ENCODE measurements at regions not wholly inside any gene's neighbourhood (a gene's known extent, or its start where the extent isn't known, plus 50 kb on each side); places are given as distances from the start of the nearest gene placed in this dataset.
"Not testable (repeated sequence)": the region's sequence is repeated elsewhere in the genome, so short reads cannot be mapped to it uniquely, and the experiment has no call there.

- Histone ChIP-seq H3K27me3 (no peaks in the 10 kb centered on the region), H3K36me3 (no peaks in the 10 kb centered on the region), H3K9me3 (no peaks in the 10 kb centered on the region), H3K4me3 (no peak overlapping the region), H3K27ac (no peak overlapping the region), H3K4me1 (no peaks in the 10 kb centered on the region)
- no peak for DNase-seq
- intact Hi-C loops (cut with DNase I; ENCODE audit: low total_unique reads): no loop called here
- TF ChIP-seq POLR2A (IDR thresholded peaks at IDR 0.05): no peak
- no peak for TF ChIP-seq POLR2AphosphoS5 (IDR thresholded peaks at IDR 0.05)
- TF ChIP-seq EP300 (IDR thresholded peaks at IDR 0.05): no peak
- no peak for TF ChIP-seq CTCF (IDR thresholded peaks at IDR 0.05)
- WGBS, 5 donors: 89 to 94% (median 92%) methylated on average over 2 of the region's 2 CpGs
These were observed 121.9 kb downstream of the GJA1 start for GRCh38 chr6:121557146-121557940.

GRCh38 chr6:121559611-121560269 is 124.3 kb downstream of the GJA1 start:
- intact Hi-C loops (cut with DNase I; ENCODE audit: low total_unique reads): no loop called here
- 78 to 96% (median 91%) methylated on average over 3 of the region's 3 CpGs for WGBS, 5 donors
- H3K4me3 ChIP-seq: no peak overlapping the region
- H3K9me3 ChIP-seq: peaks cover 0 to 10% (median 9%) of the 10 kb centered on the region in 4 donors
- no peak for DNase-seq
- H3K36me3 ChIP-seq: no peaks in the 10 kb centered on the region
- H3K4me1 ChIP-seq: no peaks in the 10 kb centered on the region
- H3K27ac ChIP-seq: no peak overlapping the region
- no peak for TF ChIP-seq EP300 (IDR thresholded peaks at IDR 0.05)
- no peak for TF ChIP-seq POLR2AphosphoS5 (IDR thresholded peaks at IDR 0.05)
- TF ChIP-seq CTCF (IDR thresholded peaks at IDR 0.05): no peak
- no peak for TF ChIP-seq POLR2A (IDR thresholded peaks at IDR 0.05)
- no peaks in the 10 kb centered on the region for H3K27me3 ChIP-seq

GRCh38 chr6:121560476-121560875 is 125.0 kb downstream of the GJA1 start:
- Histone ChIP-seq H3K4me1 (no peaks in the 10 kb centered on the region), H3K4me3 (no peak overlapping the region), H3K27ac (no peak overlapping the region), H3K9me3 (peaks cover 0 to 18% (median 16%) of the 10 kb centered on the region in 4 donors), H3K36me3 (no peaks in the 10 kb centered on the region), H3K27me3 (no peaks in the 10 kb centered on the region)
- intact Hi-C loops (cut with DNase I; ENCODE audit: low total_unique reads): no loop called here
- TF ChIP-seq POLR2A (IDR thresholded peaks at IDR 0.05) (no peak), CTCF (IDR thresholded peaks at IDR 0.05) (no peak)
- DNase-seq: no peak

GRCh38 chr6:121563286-121563685 is 127.8 kb downstream of the GJA1 start:
- WGBS, 5 donors: 71 to 83% (median 78%) methylated on average over 1 of the region's 1 CpG
- intact Hi-C loops (cut with DNase I; ENCODE audit: low total_unique reads): no loop called here
- Histone ChIP-seq H3K4me3 (no peak overlapping the region), H3K27me3 (no peaks in the 10 kb centered on the region), H3K27ac (no peak overlapping the region), H3K9me3 (peaks cover 0 to 23% (median 18%) of the 10 kb centered on the region in 4 donors), H3K36me3 (no peaks in the 10 kb centered on the region), H3K4me1 (no peaks in the 10 kb centered on the region)
- TF ChIP-seq CTCF (IDR thresholded peaks at IDR 0.05) (no peak), POLR2AphosphoS5 (IDR thresholded peaks at IDR 0.05) (no peak), POLR2A (IDR thresholded peaks at IDR 0.05) (no peak)
- no peak for DNase-seq

GRCh38 chr6:121564529-121564928 is 129.1 kb downstream of the GJA1 start:
- DNase-seq: not testable (repeated sequence)

More at GRCh38 chr6:121564529-121564928, 129.1 kb downstream of the GJA1 start:
- H3K27me3 ChIP-seq; H3K4me3 ChIP-seq; H3K4me1 ChIP-seq; H3K36me3 ChIP-seq; intact Hi-C loops (cut with DNase I; ENCODE audit: low total_unique reads); H3K27ac ChIP-seq: not testable (repeated sequence)
- 82 to 89% (median 88%) methylated on average over 5 of the region's 5 CpGs for WGBS, 5 donors
- peaks cover 0 to 23% (median 18%) of the 10 kb centered on the region in 4 donors for H3K9me3 ChIP-seq

Data from stomach (tissue), 8 donors.